SK-N-SH (cell line): ENCODE measurements at regions not wholly inside any gene's neighbourhood (a gene's known extent, or its start where the extent isn't known, plus 50 kb on each side); places are given as distances from the start of the nearest gene placed in this dataset.

Source experiments
- CTCF ChIA-PET: fragments of 300-600, 350-600 bp; formaldehyde crosslinking; extraction: SDS; loops from one replicate; lab custom pipeline; 2021; lab: Yijun Ruan, JAX
- POLR2A ChIA-PET: fragments of 350-600 bp; sonication (Branson Sonifier 250); formaldehyde crosslinking; extraction: SDS; loops from one replicate; lab custom pipeline; 2020; ENCODE audit warnings: antibody characterized with exemption, inconsistent platforms; lab: Yijun Ruan, JAX
- DNase-seq: peaks from one replicate; pipeline ENCODE4 v3.0.0; 2012
- H2AFZ ChIP-seq: fragments of 200-600 bp; sonication (generic); 2 replicates; pipeline ENCODE4 v1.8.1; 2016; ENCODE audit warnings: antibody characterized with exemption, mild to moderate bottlenecking, low read depth
- H3F3A ChIP-seq: fragments of 200-600 bp; sonication (generic); replicated peaks from 2 replicates; pipeline ENCODE3; 2016; ENCODE audit warnings: antibody characterized with exemption, mild to moderate bottlenecking; ENCODE audit not compliant: insufficient read depth
- H3K27ac ChIP-seq, 2 experiments: fragments of 200-500 bp in 1 of 2; fragments of 200-600 bp in 1 of 2; sonication (Bioruptor generic) in 1 of 2; sonication (generic), shearing (Covaris generic) in 1 of 2; 2 replicates each; pipeline versions ENCODE4 v1.5.1 to v1.6.1; 2014 to 2016; ENCODE audit warnings: low read depth in 2 of 2, inconsistent platforms in 1 of 2, low read length in 1 of 2, mild to moderate bottlenecking in 1 of 2, mixed read lengths in 1 of 2
- H3K27me3 ChIP-seq: fragments of 200-600 bp; sonication (generic), shearing (Covaris generic); 2 replicates; pipeline ENCODE4 v1.6.1; 2016; ENCODE audit warnings: mixed run types; ENCODE audit not compliant: insufficient read depth
- H3K36me3 ChIP-seq, 2 experiments: fragments of 200-500 bp in 1 of 2; fragments of 200-600 bp in 1 of 2; sonication (Bioruptor generic) in 1 of 2; sonication (generic) in 1 of 2; replicated peaks in 1 of 2; 2 replicates each; pipeline versions ENCODE3 to v1.5.1; 2014 to 2016; ENCODE audit warnings: low read length in 1 of 2, mild to moderate bottlenecking in 1 of 2; ENCODE audit not compliant: insufficient read depth in 2 of 2, control insufficient read depth in 1 of 2
- H3K4me1 ChIP-seq, 2 experiments: fragments of 200-500 bp in 1 of 2; fragments of 200-600 bp in 1 of 2; sonication (Bioruptor generic) in 1 of 2; sonication (generic), shearing (Covaris generic) in 1 of 2; 2 replicates each; pipeline versions ENCODE4 v1.5.1 to v1.6.1; 2014 to 2016; ENCODE audit warnings: low read depth in 1 of 2, low read length in 1 of 2, mixed run types in 1 of 2; ENCODE audit not compliant: insufficient read depth in 2 of 2, control insufficient read depth in 1 of 2
- H3K4me2 ChIP-seq: fragments of 200-600 bp; sonication (generic), shearing (Covaris generic); 2 replicates; pipeline ENCODE4 v1.6.1; 2017; ENCODE audit warnings: mixed run types
- H3K4me3 ChIP-seq, 2 experiments: fragments of 200-500 bp in 1 of 2; fragments of 200-600 bp in 1 of 2; sonication (Bioruptor generic) in 1 of 2; sonication (generic), shearing (Covaris generic) in 1 of 2; 2 replicates each; pipeline versions ENCODE4 v1.5.1 to v1.8.1; 2014 to 2016; ENCODE audit warnings: low read depth in 2 of 2, inconsistent platforms in 1 of 2, low read length in 1 of 2, mild to moderate bottlenecking in 1 of 2, mixed read lengths in 1 of 2, moderate library complexity in 1 of 2
- H3K79me2 ChIP-seq: fragments of 200-600 bp; sonication (generic); 2 replicates; pipeline ENCODE4 v1.8.1; 2017; ENCODE audit warnings: mild to moderate bottlenecking; ENCODE audit not compliant: insufficient read depth
- H3K9ac ChIP-seq: fragments of 200-600 bp; sonication (generic); 2 replicates; pipeline ENCODE4 v1.6.1; 2017; ENCODE audit warnings: mixed run types
- H3K9me2 ChIP-seq: fragments of 200-600 bp; sonication (generic); 2 replicates; pipeline ENCODE4 v1.6.1; 2017; ENCODE audit warnings: mixed run types
- H3K9me3 ChIP-seq: fragments of 200-600 bp; sonication (generic); 2 replicates; pipeline ENCODE4 v1.6.1; 2017; ENCODE audit warnings: mixed run types, mild to moderate bottlenecking, moderate library complexity
- H4K20me1 ChIP-seq: fragments of 200-600 bp; sonication (generic); 2 replicates; pipeline ENCODE4 v1.6.1; 2017; ENCODE audit warnings: mild to moderate bottlenecking, mixed run types; ENCODE audit not compliant: insufficient read depth
- CHD2 ChIP-seq: fragments of 150-350 bp; IDR thresholded peaks from 2 replicates; pipeline ENCODE4 v1.6.1; 2018; ENCODE audit warnings: low read length; ENCODE audit not compliant: partially characterized antibody
- ELF1 ChIP-seq: IDR thresholded peaks from 2 replicates; pipeline ENCODE4 v1.4.0; 2012
- FOSL2 ChIP-seq: IDR thresholded peaks from 2 replicates; pipeline ENCODE4 v1.4.0; 2012; ENCODE audit warnings: low read depth, mild to moderate bottlenecking, moderate library complexity, borderline replicate concordance
- FOXJ3 ChIP-seq: sonication (generic); formaldehyde crosslinking; IDR thresholded peaks from 2 replicates; pipeline ENCODE4 v1.5.1; 2020; ENCODE audit warnings: mild to moderate bottlenecking, missing genetic modification reagents
- FOXM1 ChIP-seq: IDR thresholded peaks from 2 replicates; pipeline ENCODE4 v1.4.0; 2012; ENCODE audit warnings: low read depth, mild to moderate bottlenecking
- GABPA ChIP-seq: IDR thresholded peaks from 2 replicates; pipeline ENCODE4 v1.4.0; 2012; ENCODE audit warnings: low read depth, mild to moderate bottlenecking
- JUND ChIP-seq: IDR thresholded peaks from 2 replicates; pipeline ENCODE4 v1.4.0; 2012
- MEF2A ChIP-seq: IDR thresholded peaks from 2 replicates; pipeline ENCODE4 v1.4.0; 2012; ENCODE audit warnings: low read depth, borderline replicate concordance
- POLR2AphosphoS5 ChIP-seq: IDR thresholded peaks from 2 replicates; pipeline ENCODE4 v1.6.1; 2012; ENCODE audit warnings: low read depth, low read length
- RAD21 ChIP-seq: IDR thresholded peaks from 2 replicates; pipeline ENCODE4 v1.6.1; 2012; ENCODE audit warnings: mild to moderate bottlenecking, low read length
- RCOR1 ChIP-seq: fragments of 150-350 bp; IDR thresholded peaks from 2 replicates; pipeline ENCODE4 v1.6.1; 2017; ENCODE audit warnings: antibody characterized with exemption, low read length
- RFX5 ChIP-seq: IDR thresholded peaks from 2 replicates; pipeline ENCODE4 v1.6.1; 2012; ENCODE audit warnings: mild to moderate bottlenecking, improper control_type of control experiment, low read length
- RXRA ChIP-seq: IDR thresholded peaks from 2 replicates; pipeline ENCODE4 v1.4.0; 2012; ENCODE audit warnings: low read depth, mild to moderate bottlenecking, borderline replicate concordance
- TCF12 ChIP-seq: IDR thresholded peaks from 2 replicates; pipeline ENCODE4 v1.4.0; 2012
- YY1 ChIP-seq: IDR thresholded peaks from 2 replicates; pipeline ENCODE4 v1.4.0; 2012; ENCODE audit warnings: low read depth, mild to moderate bottlenecking
- WGBS: methylation state at CpG from one replicate; pipeline ENCODE4 v1.1.6; 2017; ENCODE audit warnings: low lambda C conversion rate; 5-methylcytosine and 5-hydroxymethylcytosine counted together
- TF ChIP-seq, protein P1 (sequence below): IDR thresholded peaks from 2 replicates; pipeline ENCODE4 v1.4.0; 2012; ENCODE audit warnings: low read depth, borderline replicate concordance
- TF ChIP-seq, protein P2 (sequence below): IDR thresholded peaks from 2 replicates; pipeline ENCODE4; 2012
- TF ChIP-seq, protein P3 (sequence below): fragments of 200-600 bp; sonication (generic); IDR thresholded peaks from 2 replicates; pipeline ENCODE4 v1.6.1; 2017; ENCODE audit warnings: antibody characterized with exemption, mild to moderate bottlenecking, moderate library complexity
- TF ChIP-seq, protein P4 (sequence below): fragments of 150-350 bp; IDR thresholded peaks from 2 replicates; pipeline ENCODE4 v1.6.1; 2017; ENCODE audit warnings: antibody characterized with exemption, low read length, low read depth, borderline replicate concordance
- TF ChIP-seq, protein P5 (sequence below): IDR thresholded peaks from 2 replicates; pipeline ENCODE4 v1.4.0; 2012; ENCODE audit warnings: low read depth
- TF ChIP-seq, protein P6 (sequence below): IDR thresholded peaks from 2 replicates; pipeline ENCODE4 v1.4.0; 2012; ENCODE audit warnings: low read depth, borderline replicate concordance

DNA sequence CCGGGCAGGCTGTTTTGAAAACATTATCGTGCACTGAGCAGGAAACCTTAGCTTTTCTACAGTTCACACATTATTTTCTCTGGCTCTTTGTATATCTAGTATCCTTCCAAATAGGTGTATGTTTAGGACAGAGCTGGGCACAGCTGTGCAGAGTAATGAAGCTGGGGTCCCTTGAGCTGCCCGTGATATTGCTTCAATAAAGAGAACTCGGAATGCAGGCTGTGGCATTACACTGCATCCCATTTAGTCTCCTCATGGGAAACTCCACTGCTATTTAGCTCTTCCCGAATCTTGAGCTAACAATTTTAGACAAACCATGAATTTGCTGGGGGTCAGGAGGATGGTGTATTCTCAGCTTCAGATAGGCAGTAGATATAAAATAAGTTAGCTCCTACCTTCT lies 348.3 kb downstream of the ACTR3B start:
- Histone ChIP-seq H3K36me3 (no peaks in the 10 kb centered on the region), H2AFZ (no peak overlapping the region)

DNA sequence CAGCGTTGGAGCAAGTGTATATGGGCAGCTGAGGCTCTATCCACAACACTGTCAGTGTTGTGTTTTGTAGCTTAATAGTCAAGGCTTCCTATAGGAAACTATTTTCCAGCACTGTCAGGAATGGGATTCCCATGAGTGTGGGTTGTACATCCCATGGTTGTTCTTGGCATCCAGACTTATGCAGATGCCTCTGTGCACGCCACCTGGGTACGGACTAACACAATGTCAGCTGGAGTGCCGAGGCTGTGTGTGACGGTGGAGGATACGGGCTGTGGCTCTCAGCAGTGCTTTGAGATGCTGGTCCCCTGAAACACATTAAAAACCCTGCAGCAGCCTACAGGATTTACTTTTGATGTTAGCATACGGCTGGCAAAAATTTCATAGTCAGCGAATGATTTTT lies 350.0 kb downstream of the ACTR3B start:
- H3F3A ChIP-seq, result no peaks in the 10 kb centered on the region
- H3K4me1 ChIP-seq, result no peaks in the 10 kb centered on the region
- no peaks in the 10 kb centered on the region for H3K9me2 ChIP-seq
- TF ChIP-seq MEF2A, result no peak
- no peak for TF ChIP-seq FOXJ3 (CRISPR knock-in tag)
- TF ChIP-seq JUND, result no peak
- no peak for TF ChIP-seq GABPA
- TF ChIP-seq, protein P1, sequence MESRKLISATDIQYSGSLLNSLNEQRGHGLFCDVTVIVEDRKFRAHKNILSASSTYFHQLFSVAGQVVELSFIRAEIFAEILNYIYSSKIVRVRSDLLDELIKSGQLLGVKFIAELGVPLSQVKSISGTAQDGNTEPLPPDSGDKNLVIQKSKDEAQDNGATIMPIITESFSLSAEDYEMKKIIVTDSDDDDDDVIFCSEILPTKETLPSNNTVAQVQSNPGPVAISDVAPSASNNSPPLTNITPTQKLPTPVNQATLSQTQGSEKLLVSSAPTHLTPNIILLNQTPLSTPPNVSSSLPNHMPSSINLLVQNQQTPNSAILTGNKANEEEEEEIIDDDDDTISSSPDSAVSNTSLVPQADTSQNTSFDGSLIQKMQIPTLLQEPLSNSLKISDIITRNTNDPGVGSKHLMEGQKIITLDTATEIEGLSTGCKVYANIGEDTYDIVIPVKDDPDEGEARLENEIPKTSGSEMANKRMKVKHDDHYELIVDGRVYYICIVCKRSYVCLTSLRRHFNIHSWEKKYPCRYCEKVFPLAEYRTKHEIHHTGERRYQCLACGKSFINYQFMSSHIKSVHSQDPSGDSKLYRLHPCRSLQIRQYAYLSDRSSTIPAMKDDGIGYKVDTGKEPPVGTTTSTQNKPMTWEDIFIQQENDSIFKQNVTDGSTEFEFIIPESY, result no peak
- TF ChIP-seq, protein P2, sequence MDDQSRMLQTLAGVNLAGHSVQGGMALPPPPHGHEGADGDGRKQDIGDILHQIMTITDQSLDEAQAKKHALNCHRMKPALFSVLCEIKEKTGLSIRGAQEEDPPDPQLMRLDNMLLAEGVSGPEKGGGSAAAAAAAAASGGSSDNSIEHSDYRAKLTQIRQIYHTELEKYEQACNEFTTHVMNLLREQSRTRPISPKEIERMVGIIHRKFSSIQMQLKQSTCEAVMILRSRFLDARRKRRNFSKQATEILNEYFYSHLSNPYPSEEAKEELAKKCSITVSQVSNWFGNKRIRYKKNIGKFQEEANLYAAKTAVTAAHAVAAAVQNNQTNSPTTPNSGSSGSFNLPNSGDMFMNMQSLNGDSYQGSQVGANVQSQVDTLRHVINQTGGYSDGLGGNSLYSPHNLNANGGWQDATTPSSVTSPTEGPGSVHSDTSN, result no peak
- no peak for TF ChIP-seq RCOR1
- no peak for TF ChIP-seq RFX5
- no peak for TF ChIP-seq ELF1
- TF ChIP-seq RXRA, result no peak
- TF ChIP-seq, protein P3, sequence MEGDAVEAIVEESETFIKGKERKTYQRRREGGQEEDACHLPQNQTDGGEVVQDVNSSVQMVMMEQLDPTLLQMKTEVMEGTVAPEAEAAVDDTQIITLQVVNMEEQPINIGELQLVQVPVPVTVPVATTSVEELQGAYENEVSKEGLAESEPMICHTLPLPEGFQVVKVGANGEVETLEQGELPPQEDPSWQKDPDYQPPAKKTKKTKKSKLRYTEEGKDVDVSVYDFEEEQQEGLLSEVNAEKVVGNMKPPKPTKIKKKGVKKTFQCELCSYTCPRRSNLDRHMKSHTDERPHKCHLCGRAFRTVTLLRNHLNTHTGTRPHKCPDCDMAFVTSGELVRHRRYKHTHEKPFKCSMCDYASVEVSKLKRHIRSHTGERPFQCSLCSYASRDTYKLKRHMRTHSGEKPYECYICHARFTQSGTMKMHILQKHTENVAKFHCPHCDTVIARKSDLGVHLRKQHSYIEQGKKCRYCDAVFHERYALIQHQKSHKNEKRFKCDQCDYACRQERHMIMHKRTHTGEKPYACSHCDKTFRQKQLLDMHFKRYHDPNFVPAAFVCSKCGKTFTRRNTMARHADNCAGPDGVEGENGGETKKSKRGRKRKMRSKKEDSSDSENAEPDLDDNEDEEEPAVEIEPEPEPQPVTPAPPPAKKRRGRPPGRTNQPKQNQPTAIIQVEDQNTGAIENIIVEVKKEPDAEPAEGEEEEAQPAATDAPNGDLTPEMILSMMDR, result no peak
- TF ChIP-seq POLR2AphosphoS5, result no peak
- no peak overlapping the region for H3K27ac ChIP-seq
- no peak overlapping the region for H3K9ac ChIP-seq
- no peak for DNase-seq
- H2AFZ ChIP-seq, result no peak overlapping the region
- H3K36me3 ChIP-seq, result no peaks in the 10 kb centered on the region
- no peaks in the 10 kb centered on the region for H3K27me3 ChIP-seq
- no peaks in the 10 kb centered on the region for H4K20me1 ChIP-seq
- H3K79me2 ChIP-seq, result no peaks in the 10 kb centered on the region
- POLR2A ChIA-PET, result no interaction called here
- CTCF ChIA-PET, result interaction anchor here (0.6 kb wide), 1 partner anchor 1797 kb away, joined by 3 read pairs; no protein-coding TSS in a partner anchor
- no peak overlapping the region for H3K4me3 ChIP-seq
- WGBS, result 34% methylated on average over 8 of the region's 8 CpGs
- no peaks in the 10 kb centered on the region for H3K9me3 ChIP-seq
- no peak overlapping the region for H3K4me2 ChIP-seq

More for the DNA sequence above, 348.3 kb downstream of the ACTR3B start:
- no peak overlapping the region for H3K4me2 ChIP-seq
- no peaks in the 10 kb centered on the region for H4K20me1 ChIP-seq
- ChIA-PET CTCF (no interaction called here), POLR2A (no interaction called here)
- TF ChIP-seq RXRA, result no peak
- no peak for TF ChIP-seq CHD2
- TF ChIP-seq, protein P4, sequence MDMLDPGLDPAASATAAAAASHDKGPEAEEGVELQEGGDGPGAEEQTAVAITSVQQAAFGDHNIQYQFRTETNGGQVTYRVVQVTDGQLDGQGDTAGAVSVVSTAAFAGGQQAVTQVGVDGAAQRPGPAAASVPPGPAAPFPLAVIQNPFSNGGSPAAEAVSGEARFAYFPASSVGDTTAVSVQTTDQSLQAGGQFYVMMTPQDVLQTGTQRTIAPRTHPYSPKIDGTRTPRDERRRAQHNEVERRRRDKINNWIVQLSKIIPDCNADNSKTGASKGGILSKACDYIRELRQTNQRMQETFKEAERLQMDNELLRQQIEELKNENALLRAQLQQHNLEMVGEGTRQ, result no peak
- TF ChIP-seq, protein P5, sequence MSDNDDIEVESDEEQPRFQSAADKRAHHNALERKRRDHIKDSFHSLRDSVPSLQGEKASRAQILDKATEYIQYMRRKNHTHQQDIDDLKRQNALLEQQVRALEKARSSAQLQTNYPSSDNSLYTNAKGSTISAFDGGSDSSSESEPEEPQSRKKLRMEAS, result no peak
- TF ChIP-seq TCF12, result no peak
- no peak for TF ChIP-seq RAD21
- no peak for TF ChIP-seq FOXM1
- no peak for TF ChIP-seq FOSL2
- TF ChIP-seq, protein P3, result no peak
- TF ChIP-seq, protein P6, sequence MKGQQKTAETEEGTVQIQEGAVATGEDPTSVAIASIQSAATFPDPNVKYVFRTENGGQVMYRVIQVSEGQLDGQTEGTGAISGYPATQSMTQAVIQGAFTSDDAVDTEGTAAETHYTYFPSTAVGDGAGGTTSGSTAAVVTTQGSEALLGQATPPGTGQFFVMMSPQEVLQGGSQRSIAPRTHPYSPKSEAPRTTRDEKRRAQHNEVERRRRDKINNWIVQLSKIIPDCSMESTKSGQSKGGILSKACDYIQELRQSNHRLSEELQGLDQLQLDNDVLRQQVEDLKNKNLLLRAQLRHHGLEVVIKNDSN, result no peak
- TF ChIP-seq JUND, result no peak
- no peak for TF ChIP-seq YY1
- TF ChIP-seq ELF1, result no peak
- DNase-seq, result no peak
- H3K27ac ChIP-seq, result no peak overlapping the region
- no peaks in the 10 kb centered on the region for H3K9me3 ChIP-seq
- no peaks in the 10 kb centered on the region for H3K9me2 ChIP-seq
- no peak overlapping the region for H3K4me3 ChIP-seq
- no peaks in the 10 kb centered on the region for H3K4me1 ChIP-seq
- no peak overlapping the region for H3K9ac ChIP-seq
- no peaks in the 10 kb centered on the region for H3K27me3 ChIP-seq
- WGBS, result 9% methylated on average over 5 of the region's 5 CpGs
- no peaks in the 10 kb centered on the region for H3F3A ChIP-seq
- H3K79me2 ChIP-seq, result no peaks in the 10 kb centered on the region
